CD14-positive monocyte (primary cell): ENCODE measurements at regions not wholly inside any gene's neighbourhood (a gene's known extent, or its start where the extent isn't known, plus 50 kb on each side); places are given as distances from the start of the nearest gene placed in this dataset.
"Not testable (repeated sequence)": the region's sequence is repeated elsewhere in the genome, so short reads cannot be mapped to it uniquely, and the experiment has no call there.

Source experiments
- DNase-seq, 3 donors: peaks; one replicate each; pipeline ENCODE4 v3.0.0-alpha.2; 2011 to 2022
- H2AFZ ChIP-seq: 2 replicates; pipeline ENCODE4 v1.6.0; 2012; ENCODE audit warnings: mild to moderate bottlenecking, low read depth, low read length, inconsistent platforms; ENCODE audit not compliant: insufficient read depth, poor library complexity, severe bottlenecking
- H3K27ac ChIP-seq, 2 donors: 1 replicate in 1 of 2; 2 replicates in 1 of 2; pipeline ENCODE4 v1.5.1; 2012 to 2013; ENCODE audit warnings: low read length in 2 of 2, control low read depth in 1 of 2, inconsistent platforms in 1 of 2, low read depth in 1 of 2, mild to moderate bottlenecking in 1 of 2
- H3K27me3 ChIP-seq, 2 donors: one replicate each; pipeline versions ENCODE4 v1.6.0 to v1.6.1; 2011 to 2013; ENCODE audit warnings: low read length in 2 of 2; ENCODE audit not compliant: control insufficient read depth in 2 of 2, insufficient read depth in 2 of 2
- H3K36me3 ChIP-seq, 2 donors: replicated peaks in 1 of 2; 1 replicate in 1 of 2; 2 replicates in 1 of 2; pipeline versions ENCODE4 v1.5.1 to v1.6.1; 2012 to 2013; ENCODE audit warnings: low read length in 2 of 2, control low read depth in 1 of 2, inconsistent platforms in 1 of 2, mild to moderate bottlenecking in 1 of 2; ENCODE audit not compliant: insufficient read depth in 2 of 2, control insufficient read depth in 1 of 2
- H3K4me1 ChIP-seq, 2 donors: 1 replicate in 1 of 2; 2 replicates in 1 of 2; pipeline versions ENCODE4 v1.5.1 to v1.6.1; 2012 to 2013; ENCODE audit warnings: low read length in 2 of 2, control low read depth in 1 of 2, inconsistent platforms in 1 of 2, mild to moderate bottlenecking in 1 of 2, moderate library complexity in 1 of 2; ENCODE audit not compliant: insufficient read depth in 2 of 2, control insufficient read depth in 1 of 2
- H3K4me2 ChIP-seq: replicated peaks from 2 replicates; pipeline ENCODE3; 2012; ENCODE audit warnings: low read length, moderate library complexity, mild to moderate bottlenecking; ENCODE audit not compliant: poor library complexity, severe bottlenecking; ENCODE audit errors: extremely low read depth
- H3K4me3 ChIP-seq, 3 experiments: fragments of 200-600 bp in 1 of 3; sonication (generic) in 1 of 3; replicated peaks in 1 of 3; 1 replicate in 2 of 3; 2 replicates in 1 of 3; pipeline ENCODE4 v1.5.1; 2011 to 2013; ENCODE audit warnings: low read length in 3 of 3, mild to moderate bottlenecking in 3 of 3, control low read depth in 2 of 3, low read depth in 2 of 3, inconsistent platforms in 1 of 3, moderate library complexity in 1 of 3
- H3K79me2 ChIP-seq: 2 replicates; pipeline ENCODE4 v1.6.0; 2012; ENCODE audit warnings: mild to moderate bottlenecking, control low read depth, inconsistent platforms, low read length, moderate library complexity; ENCODE audit not compliant: insufficient read depth
- H3K9ac ChIP-seq: 2 replicates; pipeline ENCODE4 v1.6.0; 2017; ENCODE audit warnings: low read length, mild to moderate bottlenecking; ENCODE audit not compliant: insufficient read depth, poor library complexity, severe bottlenecking
- H3K9me3 ChIP-seq, 2 donors: replicated peaks in 1 of 2; 1 replicate in 1 of 2; 2 replicates in 1 of 2; pipeline versions ENCODE4 v1.5.1 to v1.6.1; 2012 to 2013; ENCODE audit warnings: low read length in 2 of 2, control low read depth in 1 of 2; ENCODE audit not compliant: control insufficient read depth in 1 of 2, insufficient read depth in 1 of 2
- H4K20me1 ChIP-seq: 2 replicates; pipeline ENCODE4 v1.6.0; 2012; ENCODE audit warnings: mild to moderate bottlenecking, low read length, control low read depth, moderate library complexity; ENCODE audit not compliant: insufficient read depth
- H3K27ac Mint-ChIP-seq, 7 donors: one replicate each; pipeline ENCODE4 v1.8.0; 2020; ENCODE audit warnings: mild to moderate bottlenecking in 7 of 7, mixed read lengths in 7 of 7, moderate library complexity in 6 of 7, inconsistent platforms in 2 of 7
- H3K27me3 Mint-ChIP-seq, 3 donors: one replicate each; pipeline ENCODE4 v1.8.0; 2021 to 2022; ENCODE audit warnings: low read depth in 3 of 3, mild to moderate bottlenecking in 3 of 3, mixed read lengths in 3 of 3, moderate library complexity in 3 of 3, inconsistent platforms in 1 of 3
- H3K36me3 Mint-ChIP-seq, 2 donors: one replicate each; pipeline ENCODE4 v1.8.0; 2020; ENCODE audit warnings: mixed read lengths in 2 of 2, inconsistent platforms in 1 of 2, mild to moderate bottlenecking in 1 of 2
- H3K4me1 Mint-ChIP-seq: one replicate; pipeline ENCODE4 v1.8.0; 2020; ENCODE audit warnings: mild to moderate bottlenecking, mixed read lengths
- H3K4me3 Mint-ChIP-seq, 2 donors: one replicate each; pipeline ENCODE4 v1.8.0; 2020; ENCODE audit warnings: mild to moderate bottlenecking in 2 of 2, mixed read lengths in 2 of 2, moderate library complexity in 1 of 2
- H3K9me3 Mint-ChIP-seq, 7 donors: one replicate each; pipeline ENCODE4 v1.8.0; 2020 to 2022; ENCODE audit warnings: mixed read lengths in 7 of 7, mild to moderate bottlenecking in 6 of 7, moderate library complexity in 6 of 7, inconsistent platforms in 2 of 7
- WGBS: methylation state at CpG from one replicate; pipeline ENCODE4 v1.1.5; 2013; ENCODE audit warnings: missing lambda C conversion rate; ENCODE audit not compliant: insufficient coverage; 5-methylcytosine and 5-hydroxymethylcytosine counted together
- intact Hi-C, 2 donors: fragments of 100-400 bp; cut with micrococcal nuclease; formaldehyde crosslinking; loops; one replicate each; pipeline versions ENCODE4 v1.15.0 to v1.15.1; 2023
- TF ChIP-seq, protein P1 (sequence below): fragments of 200-600 bp; IDR thresholded peaks from one replicate; pipeline ENCODE4 v1.8.0; 2022; ENCODE audit warnings: antibody characterized with exemption, mild to moderate bottlenecking

DNA sequence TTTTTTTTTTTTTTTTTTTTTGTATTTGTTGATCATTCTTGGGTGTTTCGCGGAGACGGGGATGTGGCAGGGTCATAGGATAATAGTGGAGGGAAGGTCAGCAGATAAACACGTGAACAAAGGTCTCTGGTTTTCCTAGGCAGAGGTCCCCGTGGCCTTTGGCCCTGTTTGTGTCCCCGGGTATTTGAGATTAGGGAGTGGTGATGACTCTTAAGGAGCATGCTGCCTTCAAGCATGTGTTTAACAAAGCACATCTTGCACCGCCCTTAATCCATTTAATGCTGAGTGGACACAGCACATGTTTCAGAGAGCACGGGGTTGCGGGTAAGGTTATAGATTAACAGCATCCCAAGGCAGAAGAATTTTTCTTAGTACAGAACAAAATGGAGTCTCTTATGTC is 435.8 kb upstream of the ZP4 start:
- H3K4me3 ChIP-seq, H3K4me3 Mint-ChIP-seq, H3K9ac ChIP-seq, H3K36me3 ChIP-seq, DNase-seq, H4K20me1 ChIP-seq, H3K27me3 ChIP-seq, H3K27me3 Mint-ChIP-seq, H3K4me2 ChIP-seq, H3K27ac ChIP-seq, H3K79me2 ChIP-seq, H2AFZ ChIP-seq, intact Hi-C loops, H3K36me3 Mint-ChIP-seq, H3K27ac Mint-ChIP-seq: not testable (repeated sequence)
- peaks cover 12 to 26% (median 21%) of the 10 kb centered on the region in 7 donors for H3K9me3 Mint-ChIP-seq
- 100% methylated on average over 2 of the region's 9 CpGs for WGBS
- Histone ChIP-seq H3K4me1 (peaks cover 12 to 17% of the 10 kb centered on the region in 2 donors), H3K9me3 (peaks cover 0 to 21% of the 10 kb centered on the region in 2 donors)
- H3K4me1 Mint-ChIP-seq = peaks cover 30% of the 10 kb centered on the region

DNA sequence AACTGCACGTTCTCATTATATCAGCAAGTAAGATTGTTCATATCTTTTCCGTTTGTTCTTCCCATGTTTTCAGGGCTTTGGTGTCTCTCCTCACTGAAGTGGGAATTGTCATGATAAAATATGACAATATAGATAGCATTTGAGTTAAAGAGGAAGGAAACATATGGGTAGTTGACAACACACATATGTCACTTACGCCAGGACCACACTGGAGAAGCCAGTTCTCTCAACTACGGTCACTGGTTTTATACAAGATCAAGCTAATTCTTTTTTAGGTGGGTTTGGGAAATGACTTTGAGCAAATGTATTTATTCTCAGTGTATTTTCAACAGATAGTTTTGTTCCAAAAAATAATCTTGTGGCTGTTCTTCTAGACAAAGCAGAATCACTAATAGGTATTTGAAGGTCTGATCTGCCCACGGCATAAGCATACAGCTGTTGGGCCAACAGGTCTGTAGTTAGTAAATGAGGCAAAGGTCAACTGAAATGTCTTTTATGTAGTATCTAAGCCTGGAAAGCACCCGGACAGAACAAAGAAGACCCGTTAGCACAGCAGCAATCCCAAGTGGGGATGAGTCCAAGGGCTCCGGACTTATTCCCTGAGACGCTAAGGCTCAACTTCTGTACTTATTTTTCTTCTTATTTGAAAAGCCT is 433.6 kb upstream of the ZP4 start:
- Mint-ChIP-seq H3K27ac (no peak overlapping the region), H3K36me3 (peaks cover 0 to 1% of the 10 kb centered on the region in 2 donors), H3K4me1 (peaks cover 11% of the 10 kb centered on the region), H3K27me3 (peaks cover 0 to 2% (median 1%) of the 10 kb centered on the region in 3 donors), H3K4me3 (no peak overlapping the region), H3K9me3 (peaks cover 12 to 31% (median 25%) of the 10 kb centered on the region in 7 donors)
- Histone ChIP-seq H3K27ac (no peak overlapping the region), H3K4me1 (no peaks in the 10 kb centered on the region), H4K20me1 (no peaks in the 10 kb centered on the region), H3K4me2 (no peak overlapping the region), H3K9me3 (peaks cover 0 to 21% of the 10 kb centered on the region in 2 donors), H3K36me3 (no peaks in the 10 kb centered on the region), H2AFZ (no peak overlapping the region), H3K27me3 (no peaks in the 10 kb centered on the region), H3K79me2 (no peaks in the 10 kb centered on the region), H3K9ac (no peak overlapping the region), H3K4me3 (no peak overlapping the region)
- intact Hi-C loops = no loop called here
- WGBS = 100% methylated on average over 1 of the region's 9 CpGs
- DNase-seq = no peak
- TF ChIP-seq, protein P1, sequence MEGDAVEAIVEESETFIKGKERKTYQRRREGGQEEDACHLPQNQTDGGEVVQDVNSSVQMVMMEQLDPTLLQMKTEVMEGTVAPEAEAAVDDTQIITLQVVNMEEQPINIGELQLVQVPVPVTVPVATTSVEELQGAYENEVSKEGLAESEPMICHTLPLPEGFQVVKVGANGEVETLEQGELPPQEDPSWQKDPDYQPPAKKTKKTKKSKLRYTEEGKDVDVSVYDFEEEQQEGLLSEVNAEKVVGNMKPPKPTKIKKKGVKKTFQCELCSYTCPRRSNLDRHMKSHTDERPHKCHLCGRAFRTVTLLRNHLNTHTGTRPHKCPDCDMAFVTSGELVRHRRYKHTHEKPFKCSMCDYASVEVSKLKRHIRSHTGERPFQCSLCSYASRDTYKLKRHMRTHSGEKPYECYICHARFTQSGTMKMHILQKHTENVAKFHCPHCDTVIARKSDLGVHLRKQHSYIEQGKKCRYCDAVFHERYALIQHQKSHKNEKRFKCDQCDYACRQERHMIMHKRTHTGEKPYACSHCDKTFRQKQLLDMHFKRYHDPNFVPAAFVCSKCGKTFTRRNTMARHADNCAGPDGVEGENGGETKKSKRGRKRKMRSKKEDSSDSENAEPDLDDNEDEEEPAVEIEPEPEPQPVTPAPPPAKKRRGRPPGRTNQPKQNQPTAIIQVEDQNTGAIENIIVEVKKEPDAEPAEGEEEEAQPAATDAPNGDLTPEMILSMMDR = no peak
